ENCODE measurements at regions not wholly inside any gene's neighbourhood (a gene's known extent, or its start where the extent isn't known, plus 50 kb on each side); places are given as distances from the start of the nearest gene placed in this dataset.
"Not testable (repeated sequence)": the region's sequence is repeated elsewhere in the genome, so short reads cannot be mapped to it uniquely, and the experiment has no call there.

- no peaks in the 10 kb centered on the region for H3K9me3 Mint-ChIP-seq
- no peak overlapping the region for H3K27ac Mint-ChIP-seq
- no peaks in the 10 kb centered on the region for H3K27me3 Mint-ChIP-seq
- peaks cover 12% of the 10 kb centered on the region for H3K4me1 Mint-ChIP-seq (ENCODE audit: low read depth)
- no peak for DNase-seq
- no peaks in the 10 kb centered on the region for H3K36me3 Mint-ChIP-seq (ENCODE audit: low read depth)
- H3K4me3 Mint-ChIP-seq, result no peak overlapping the region
These were observed 110.3 kb upstream of the RBMS1 start for GRCh38 chr2:160603771-160604510.

- Mint-ChIP-seq H3K27ac (no peak overlapping the region), H3K4me3 (no peak overlapping the region)
- DNase-seq, result no peak
These were observed 112.7 kb upstream of the RBMS1 start for GRCh38 chr2:160606341-160606740.

DNA sequence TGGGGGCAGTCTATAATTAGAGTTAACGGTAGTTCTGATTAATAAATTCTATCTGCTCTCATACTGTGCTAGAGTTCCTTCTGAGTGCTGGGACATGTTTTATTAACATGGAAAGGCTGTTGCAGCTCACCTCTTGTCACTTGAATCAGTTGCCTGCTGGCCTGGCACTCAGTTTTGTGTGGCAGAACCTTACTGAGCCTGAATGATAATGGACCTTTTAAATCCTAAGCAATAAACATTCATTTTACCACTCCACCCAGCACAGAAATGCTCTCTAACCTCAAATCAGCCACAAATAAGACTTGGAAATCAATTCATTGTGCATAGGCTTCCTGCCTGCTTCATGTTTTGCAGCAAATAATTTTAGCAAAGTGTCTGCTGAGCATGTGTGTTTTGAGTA is 115.0 kb upstream of the RBMS1 start:
- H3K4me1 Mint-ChIP-seq (ENCODE audit: low read depth), result peaks cover 36% of the 10 kb centered on the region

More at GRCh38 chr2:160606341-160606740, 112.7 kb upstream of the RBMS1 start:
- H3K9me3 Mint-ChIP-seq, result no peaks in the 10 kb centered on the region
- peaks cover 30% of the 10 kb centered on the region for H3K4me1 Mint-ChIP-seq (ENCODE audit: low read depth)
- H3K36me3 Mint-ChIP-seq (ENCODE audit: low read depth), result no peaks in the 10 kb centered on the region
- H3K27me3 Mint-ChIP-seq, result no peaks in the 10 kb centered on the region

GRCh38 chr2:160609346-160609745 is 115.7 kb upstream of the RBMS1 start:
- Mint-ChIP-seq H3K4me1 (ENCODE audit: low read depth) (peaks cover 36% of the 10 kb centered on the region), H3K4me3 (no peak overlapping the region), H3K36me3 (ENCODE audit: low read depth) (no peaks in the 10 kb centered on the region), H3K27me3 (no peaks in the 10 kb centered on the region), H3K27ac (no peak overlapping the region), H3K9me3 (no peaks in the 10 kb centered on the region)
- DNase-seq, result no peak

More for the DNA sequence above, 115.0 kb upstream of the RBMS1 start:
- DNase-seq, result no peak
- Mint-ChIP-seq H3K36me3 (ENCODE audit: low read depth) (no peaks in the 10 kb centered on the region), H3K9me3 (no peaks in the 10 kb centered on the region), H3K27ac (no peak overlapping the region), H3K27me3 (no peaks in the 10 kb centered on the region), H3K4me3 (no peak overlapping the region)

DNA sequence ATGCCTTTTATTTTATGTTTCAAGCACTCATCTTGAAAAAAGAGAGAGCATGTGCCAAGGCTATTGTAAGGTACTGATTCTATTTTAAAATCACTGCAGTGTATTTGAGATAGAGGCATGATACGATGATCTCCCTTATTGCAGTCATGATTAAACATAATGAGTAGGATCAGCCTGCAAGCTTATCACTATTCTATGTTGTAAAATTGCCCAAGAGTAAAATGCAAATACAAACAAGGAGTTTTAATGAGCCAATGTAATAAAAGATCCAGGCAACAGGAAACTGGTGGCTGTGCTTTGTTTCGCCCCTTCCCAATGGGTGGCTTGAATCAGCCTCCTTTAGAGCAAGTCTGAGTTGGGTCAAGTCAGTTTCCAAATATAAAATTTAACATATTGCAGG is 116.4 kb upstream of the RBMS1 start:
- H3K27ac Mint-ChIP-seq, result no peak overlapping the region
- H3K36me3 Mint-ChIP-seq (ENCODE audit: low read depth), result no peaks in the 10 kb centered on the region
- H3K9me3 Mint-ChIP-seq, result no peaks in the 10 kb centered on the region
- no peak overlapping the region for H3K4me3 Mint-ChIP-seq
- no peak for DNase-seq
- H3K27me3 Mint-ChIP-seq, result no peaks in the 10 kb centered on the region
- H3K4me1 Mint-ChIP-seq (ENCODE audit: low read depth), result peaks cover 36% of the 10 kb centered on the region

GRCh38 chr2:160612266-160612856 is 118.8 kb upstream of the RBMS1 start:
- peaks cover 36% of the 10 kb centered on the region for H3K4me1 Mint-ChIP-seq (ENCODE audit: low read depth)
- no peaks in the 10 kb centered on the region for H3K27me3 Mint-ChIP-seq
- DNase-seq, result no peak
- H3K27ac Mint-ChIP-seq, result no peak overlapping the region
- no peaks in the 10 kb centered on the region for H3K36me3 Mint-ChIP-seq (ENCODE audit: low read depth)
- H3K9me3 Mint-ChIP-seq, result peaks cover 11% of the 10 kb centered on the region
- H3K4me3 Mint-ChIP-seq, result no peak overlapping the region

DNA sequence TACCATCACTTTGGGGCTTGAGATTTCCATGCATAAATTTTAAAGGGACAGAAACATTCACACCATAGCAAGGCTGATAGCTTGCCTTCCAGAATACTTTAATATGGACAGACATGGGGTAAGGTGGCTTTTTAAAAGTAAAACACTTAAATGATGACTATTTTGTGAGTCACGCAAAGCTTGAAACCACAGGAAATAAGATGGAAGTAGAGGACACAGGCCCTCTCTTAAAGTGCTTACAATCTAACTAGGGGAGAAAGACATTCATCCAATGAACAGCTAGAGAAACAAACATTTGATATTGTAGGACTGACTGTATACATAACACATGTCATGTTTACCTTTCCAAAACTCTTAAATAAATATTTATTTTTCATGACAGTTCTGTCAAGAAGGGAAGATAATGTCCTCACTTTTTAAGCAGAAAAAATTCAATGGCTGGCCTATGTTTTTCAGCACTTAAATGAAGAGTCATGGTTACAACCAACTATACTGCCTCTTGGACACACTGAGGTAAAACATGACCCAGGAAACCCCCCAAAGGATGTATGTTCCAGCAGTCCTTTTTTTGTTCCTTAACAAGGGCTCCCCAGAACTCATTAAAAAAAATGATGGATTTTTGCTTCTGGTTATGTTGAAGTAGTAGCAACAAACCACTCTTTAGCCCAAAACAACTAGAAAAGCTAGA is 120.0 kb upstream of the RBMS1 start:
- no peak for DNase-seq

GRCh38 chr2:160614391-160614790 is 120.8 kb upstream of the RBMS1 start:
- Mint-ChIP-seq H3K27me3 (no peaks in the 10 kb centered on the region), H3K4me1 (ENCODE audit: low read depth) (peaks cover 21% of the 10 kb centered on the region), H3K27ac (no peak overlapping the region), H3K9me3 (peaks cover 11% of the 10 kb centered on the region), H3K36me3 (ENCODE audit: low read depth) (no peaks in the 10 kb centered on the region), H3K4me3 (no peak overlapping the region)
- DNase-seq, result no peak

More for the DNA sequence above, 120.0 kb upstream of the RBMS1 start:
- Mint-ChIP-seq H3K9me3 (peaks cover 11% of the 10 kb centered on the region), H3K27ac (no peak overlapping the region), H3K4me3 (no peak overlapping the region), H3K4me1 (ENCODE audit: low read depth) (peaks cover 27% of the 10 kb centered on the region), H3K36me3 (ENCODE audit: low read depth) (no peaks in the 10 kb centered on the region), H3K27me3 (no peaks in the 10 kb centered on the region)

- no peak overlapping the region for H3K27ac Mint-ChIP-seq
- no peak for DNase-seq
- H3K36me3 Mint-ChIP-seq (ENCODE audit: low read depth), result no peaks in the 10 kb centered on the region
- H3K4me1 Mint-ChIP-seq (ENCODE audit: low read depth), result peaks cover 12% of the 10 kb centered on the region
- no peak overlapping the region for H3K4me3 Mint-ChIP-seq
- no peaks in the 10 kb centered on the region for H3K27me3 Mint-ChIP-seq
- H3K9me3 Mint-ChIP-seq, result peaks cover 11% of the 10 kb centered on the region
These were observed 122.1 kb upstream of the RBMS1 start for GRCh38 chr2:160615706-160616105.

- DNase-seq, result no peak
- Mint-ChIP-seq H3K36me3 (ENCODE audit: low read depth) (no peaks in the 10 kb centered on the region), H3K4me1 (ENCODE audit: low read depth) (peaks cover 8% of the 10 kb centered on the region), H3K9me3 (peaks cover 11% of the 10 kb centered on the region), H3K27me3 (no peaks in the 10 kb centered on the region), H3K27ac (no peak overlapping the region), H3K4me3 (no peak overlapping the region)
These were observed 122.5 kb upstream of the RBMS1 start for GRCh38 chr2:160616149-160616548.

- no peak for DNase-seq
- Mint-ChIP-seq H3K27ac (no peak overlapping the region), H3K9me3 (peaks cover 2% of the 10 kb centered on the region), H3K36me3 (ENCODE audit: low read depth) (no peaks in the 10 kb centered on the region), H3K4me1 (ENCODE audit: low read depth) (no peaks in the 10 kb centered on the region), H3K27me3 (no peaks in the 10 kb centered on the region), H3K4me3 (no peak overlapping the region)
These were observed 128.1 kb upstream of the RBMS1 start for GRCh38 chr2:160621748-160622147.

DNA sequence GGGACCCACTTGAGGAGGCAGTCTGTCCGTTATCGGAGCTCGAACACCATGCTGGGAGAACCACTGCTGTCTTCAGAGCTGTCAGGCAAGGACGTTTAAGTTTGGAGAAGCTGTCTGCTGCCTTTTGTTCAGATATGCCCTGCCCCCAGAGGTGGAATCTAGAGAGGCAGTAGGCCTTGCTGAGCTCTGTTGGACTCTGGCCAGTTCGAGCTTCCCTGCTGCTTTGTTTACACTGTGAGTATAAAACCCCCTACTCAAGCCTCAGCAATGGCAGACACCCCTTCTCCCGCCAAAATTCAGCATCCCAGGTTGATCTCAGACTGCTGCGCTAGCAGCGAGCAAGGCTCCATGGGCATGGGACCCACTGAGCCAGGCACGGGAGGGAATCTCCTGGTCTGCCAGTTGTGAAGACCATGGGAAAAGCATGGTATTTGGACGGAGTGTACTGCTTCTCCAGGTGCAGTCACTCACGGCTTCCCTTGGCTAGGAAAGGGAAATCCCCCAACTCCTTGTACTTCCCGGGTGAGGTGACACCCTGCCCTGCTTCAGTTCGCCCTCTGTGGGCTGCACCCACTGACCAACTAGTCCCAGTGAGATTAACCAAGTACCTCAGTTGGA is 134.5 kb upstream of the RBMS1 start:
- H3K4me1 Mint-ChIP-seq (ENCODE audit: low read depth); H3K27me3 Mint-ChIP-seq; DNase-seq; H3K9me3 Mint-ChIP-seq; H3K27ac Mint-ChIP-seq; H3K4me3 Mint-ChIP-seq; H3K36me3 Mint-ChIP-seq (ENCODE audit: low read depth): not testable (repeated sequence)

- Mint-ChIP-seq H3K27me3 (no peaks in the 10 kb centered on the region), H3K27ac (no peak overlapping the region), H3K4me1 (ENCODE audit: low read depth) (peaks cover 6% of the 10 kb centered on the region), H3K9me3 (peaks cover 2% of the 10 kb centered on the region), H3K4me3 (no peak overlapping the region), H3K36me3 (ENCODE audit: low read depth) (no peaks in the 10 kb centered on the region)
- DNase-seq, result no peak
These were observed 135.2 kb upstream of the RBMS1 start for GRCh38 chr2:160628811-160629210.

GRCh38 chr2:160630801-160631590 is 137.4 kb upstream of the RBMS1 start:
- H3K4me1 Mint-ChIP-seq (ENCODE audit: low read depth), result peaks cover 9% of the 10 kb centered on the region
- no peak overlapping the region for H3K27ac Mint-ChIP-seq
- H3K36me3 Mint-ChIP-seq (ENCODE audit: low read depth), result no peaks in the 10 kb centered on the region
- no peaks in the 10 kb centered on the region for H3K9me3 Mint-ChIP-seq
- DNase-seq, result no peak
- no peak overlapping the region for H3K4me3 Mint-ChIP-seq
- H3K27me3 Mint-ChIP-seq, result no peaks in the 10 kb centered on the region

All from activated T-cell treated with anti-CD3 and anti-CD28 coated beads, Interleukin-2, amount 50 U/mL, for 24 hours (primary cell).